Left lung (tissue), 4 donors: ENCODE measurements at regions not wholly inside any gene's neighbourhood (a gene's known extent, or its start where the extent isn't known, plus 50 kb on each side); places are given as distances from the start of the nearest gene placed in this dataset.

Source experiments
- ATAC-seq: fragments of 200-7000 bp; cut with Tn5 transposase; one replicate; pipeline ENCODE4 v1.9.1; 2020; ENCODE audit warnings: moderate library complexity
- DNase-seq, 4 donors: peaks; one replicate each; pipeline ENCODE4 v3.0.0-alpha.2; 2013 to 2020
- H3K27ac ChIP-seq, 2 donors: fragments of 200-600 bp; sonication (generic) in 1 of 2; one replicate each; pipeline versions ENCODE4 v1.5.0 to v1.8.0; 2020 to 2021
- H3K27me3 ChIP-seq, 2 donors: fragments of 200-600 bp; sonication (generic) in 1 of 2; one replicate each; pipeline versions ENCODE4 v1.5.0 to v1.8.0; 2020 to 2021
- H3K36me3 ChIP-seq, 2 donors: fragments of 200-600 bp; sonication (generic) in 1 of 2; one replicate each; pipeline versions ENCODE4 v1.5.0 to v1.8.0; 2020 to 2021
- H3K4me1 ChIP-seq, 2 donors: fragments of 200-600 bp; one replicate each; pipeline ENCODE4 v1.8.0; 2021
- H3K4me3 ChIP-seq, 2 donors: fragments of 200-600 bp; sonication (generic) in 1 of 2; one replicate each; pipeline versions ENCODE4 v1.5.0 to v1.8.0; 2020 to 2021; ENCODE audit warnings: mild to moderate bottlenecking in 1 of 2
- H3K9me3 ChIP-seq, 2 donors: fragments of 200-600 bp; sonication (generic) in 1 of 2; one replicate each; pipeline versions ENCODE4 v1.5.0 to v1.8.0; 2020 to 2021
- CTCF ChIP-seq, 2 donors: fragments of 200-600 bp; sonication (generic) in 1 of 2; IDR thresholded peaks; one replicate each; pipeline versions ENCODE4 v1.5.0 to v1.8.0; 2021; ENCODE audit warnings: antibody characterized with exemption in 2 of 2
- intact Hi-C, 2 donors: fragments of 100-400 bp; cut with DNase I; formaldehyde crosslinking; loops; one replicate each; pipeline versions ENCODE4 v1.11.2 to v1.14.2; 2022
- donor health status: DM: no; HTN: yes; CAD: no.
- donor health status: DM: no; HTN: no; CAD: no.

GRCh38 chr2:40824278-40824677 lies 372.4 kb upstream of the SLC8A1 start:
- Histone ChIP-seq H3K4me3 (no peak overlapping the region), H3K9me3 (no peaks in the 10 kb centered on the region), H3K4me1 (no peaks in the 10 kb centered on the region), H3K27me3 (no peaks in the 10 kb centered on the region), H3K27ac (no peak overlapping the region), H3K36me3 (no peaks in the 10 kb centered on the region)
- intact Hi-C loops = no loop called here
- DNase-seq (no peak), ATAC-seq (no peak)
- no peak for TF ChIP-seq CTCF (IDR thresholded peaks at IDR 0.05)

- no peaks in the 10 kb centered on the region for H3K27me3 ChIP-seq
- ATAC-seq = no peak
- no peak overlapping the region for H3K27ac ChIP-seq
- intact Hi-C loops = no loop called here
- no peak overlapping the region for H3K4me3 ChIP-seq
- TF ChIP-seq CTCF (IDR thresholded peaks at IDR 0.05) = no peak
- DNase-seq = no peak
- H3K36me3 ChIP-seq = no peaks in the 10 kb centered on the region
- H3K9me3 ChIP-seq = no peaks in the 10 kb centered on the region
- H3K4me1 ChIP-seq = no peaks in the 10 kb centered on the region
Measured at GRCh38 chr2:40827392-40827791, 375.5 kb upstream of the SLC8A1 start.

GRCh38 chr2:40831321-40831873 lies 379.5 kb upstream of the SLC8A1 start:
- H3K27ac ChIP-seq = no peak overlapping the region
- H3K4me3 ChIP-seq = no peak overlapping the region
- no peak for TF ChIP-seq CTCF (IDR thresholded peaks at IDR 0.05)
- H3K36me3 ChIP-seq = no peaks in the 10 kb centered on the region
- intact Hi-C loops = no loop called here
- H3K9me3 ChIP-seq = no peaks in the 10 kb centered on the region
- H3K27me3 ChIP-seq = no peaks in the 10 kb centered on the region
- no peak for DNase-seq
- ATAC-seq = no peak
- no peaks in the 10 kb centered on the region for H3K4me1 ChIP-seq

GRCh38 chr2:40841856-40842255 lies 390.0 kb upstream of the SLC8A1 start:
- Histone ChIP-seq H3K27me3 (no peaks in the 10 kb centered on the region), H3K4me1 (no peaks in the 10 kb centered on the region), H3K36me3 (no peaks in the 10 kb centered on the region), H3K9me3 (no peaks in the 10 kb centered on the region), H3K4me3 (no peak overlapping the region), H3K27ac (no peak overlapping the region)
- TF ChIP-seq CTCF (IDR thresholded peaks at IDR 0.05) = no peak
- DNase-seq (no peak), ATAC-seq (no peak)
- intact Hi-C loops = no loop called here

GRCh38 chr2:40844353-40845277 lies 392.7 kb upstream of the SLC8A1 start:
- H3K36me3 ChIP-seq = no peaks in the 10 kb centered on the region
- no peak for TF ChIP-seq CTCF (IDR thresholded peaks at IDR 0.05)
- intact Hi-C loops = no loop called here
- H3K27ac ChIP-seq = no peak overlapping the region
- no peaks in the 10 kb centered on the region for H3K4me1 ChIP-seq
- H3K27me3 ChIP-seq = no peaks in the 10 kb centered on the region
- no peak overlapping the region for H3K4me3 ChIP-seq
- DNase-seq = no peak
- no peaks in the 10 kb centered on the region for H3K9me3 ChIP-seq
- ATAC-seq = peak; percentile 100
